HEK293T (cell line): ENCODE measurements at regions not wholly inside any gene's neighbourhood (a gene's known extent, or its start where the extent isn't known, plus 50 kb on each side); places are given as distances from the start of the nearest gene placed in this dataset.

ENCODE experiments used
- ELF4 ChIP-seq: fragments of 450-650 bp; IDR thresholded peaks from 2 replicates; pipeline ENCODE4 v1.6.1; 2017; ENCODE audit warnings: antibody characterized with exemption
- FOXK2 ChIP-seq: fragments of 450-650 bp; IDR thresholded peaks from 2 replicates; pipeline ENCODE4 v1.6.1; 2016; ENCODE audit warnings: mild to moderate bottlenecking
- HDGF ChIP-seq: fragments of 450-650 bp; IDR thresholded peaks from 2 replicates; pipeline ENCODE4 v1.6.1; 2017; ENCODE audit warnings: antibody characterized with exemption, borderline replicate concordance
- SUZ12 ChIP-seq: fragments of 450-650 bp; IDR thresholded peaks from 2 replicates; pipeline ENCODE4 v1.6.1; 2016; ENCODE audit warnings: mild to moderate bottlenecking
- ZNF384 ChIP-seq: fragments of 450-650 bp; IDR thresholded peaks from 2 replicates; pipeline ENCODE4 v1.6.1; 2016
- TF ChIP-seq, protein P1 (sequence below): fragments of 450-650 bp; IDR thresholded peaks from 2 replicates; pipeline ENCODE4 v1.6.1; 2016

GRCh38 chr3:127038923-127039581 lies 56.1 kb downstream of the PLXNA1 start:
- TF ChIP-seq SUZ12, result no peak
- TF ChIP-seq FOXK2, result no peak
- no peak for TF ChIP-seq HDGF
- no peak for TF ChIP-seq ZNF384
- TF ChIP-seq, protein P1, sequence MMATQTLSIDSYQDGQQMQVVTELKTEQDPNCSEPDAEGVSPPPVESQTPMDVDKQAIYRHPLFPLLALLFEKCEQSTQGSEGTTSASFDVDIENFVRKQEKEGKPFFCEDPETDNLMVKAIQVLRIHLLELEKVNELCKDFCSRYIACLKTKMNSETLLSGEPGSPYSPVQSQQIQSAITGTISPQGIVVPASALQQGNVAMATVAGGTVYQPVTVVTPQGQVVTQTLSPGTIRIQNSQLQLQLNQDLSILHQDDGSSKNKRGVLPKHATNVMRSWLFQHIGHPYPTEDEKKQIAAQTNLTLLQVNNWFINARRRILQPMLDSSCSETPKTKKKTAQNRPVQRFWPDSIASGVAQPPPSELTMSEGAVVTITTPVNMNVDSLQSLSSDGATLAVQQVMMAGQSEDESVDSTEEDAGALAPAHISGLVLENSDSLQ, result no peak
- no peak for TF ChIP-seq ELF4
